ENCODE measurements at regions not wholly inside any gene's neighbourhood (a gene's known extent, or its start where the extent isn't known, plus 50 kb on each side); places are given as distances from the start of the nearest gene placed in this dataset.

DNA sequence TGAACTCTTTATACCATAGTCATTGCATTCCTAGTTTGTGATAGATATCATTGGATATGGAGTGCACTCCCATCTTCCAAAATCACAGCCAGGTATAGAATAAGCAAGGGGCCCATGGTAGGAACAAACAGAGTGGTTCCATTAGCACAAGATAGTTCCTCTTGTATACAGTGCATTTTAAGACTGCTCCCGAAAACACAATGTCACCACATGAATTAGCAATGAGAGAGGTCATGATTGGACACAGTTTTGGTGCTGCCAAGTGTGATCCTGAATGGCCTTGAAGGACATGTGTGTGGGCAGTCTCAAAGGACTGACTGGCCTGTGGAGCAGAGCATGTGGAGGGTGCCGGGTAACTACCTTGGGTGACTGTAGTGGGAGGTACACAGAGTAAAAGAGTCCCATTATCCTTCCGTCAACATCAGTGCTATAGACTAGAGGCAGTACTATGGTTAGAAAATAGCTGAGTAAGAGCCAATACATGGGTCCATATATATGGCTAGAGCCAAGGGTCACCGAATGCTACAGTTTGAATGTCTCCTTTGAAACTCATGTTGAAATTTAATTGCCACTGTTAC lies 549.9 kb downstream of the DSC3 start:
- TF ChIP-seq REST (tag by site-specific recombination; IDR thresholded peaks at IDR 0.05) (no peak), CTCF (tag by site-specific recombination; IDR thresholded peaks at IDR 0.05) (no peak), ZNF292 (tag by site-specific recombination; IDR thresholded peaks at IDR 0.05; ENCODE audit: borderline replicate concordance, low read depth) (no peak), ZNF433 (tag by site-specific recombination; IDR thresholded peaks at IDR 0.05; ENCODE audit: low read depth) (no peak), ZNF768 (tag by site-specific recombination; IDR thresholded peaks at IDR 0.05) (no peak), ZNF18 (tag by site-specific recombination; IDR thresholded peaks at IDR 0.05) (no peak), ZNF175 (tag by site-specific recombination; IDR thresholded peaks at IDR 0.05) (no peak), YY1 (tag by site-specific recombination; IDR thresholded peaks at IDR 0.05) (no peak), ZNF121 (tag by site-specific recombination; IDR thresholded peaks at IDR 0.05) (no peak), ZNF280D (tag by site-specific recombination; IDR thresholded peaks at IDR 0.05) (no peak)
- TF ChIP-seq, protein P1, sequence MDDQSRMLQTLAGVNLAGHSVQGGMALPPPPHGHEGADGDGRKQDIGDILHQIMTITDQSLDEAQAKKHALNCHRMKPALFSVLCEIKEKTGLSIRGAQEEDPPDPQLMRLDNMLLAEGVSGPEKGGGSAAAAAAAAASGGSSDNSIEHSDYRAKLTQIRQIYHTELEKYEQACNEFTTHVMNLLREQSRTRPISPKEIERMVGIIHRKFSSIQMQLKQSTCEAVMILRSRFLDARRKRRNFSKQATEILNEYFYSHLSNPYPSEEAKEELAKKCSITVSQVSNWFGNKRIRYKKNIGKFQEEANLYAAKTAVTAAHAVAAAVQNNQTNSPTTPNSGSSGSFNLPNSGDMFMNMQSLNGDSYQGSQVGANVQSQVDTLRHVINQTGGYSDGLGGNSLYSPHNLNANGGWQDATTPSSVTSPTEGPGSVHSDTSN (CRISPR knock-in tag; IDR thresholded peaks at IDR 0.05): no peak
